Mucosa of stomach (tissue), 1 donor: ENCODE measurements at regions not wholly inside any gene's neighbourhood (a gene's known extent, or its start where the extent isn't known, plus 50 kb on each side); places are given as distances from the start of the nearest gene placed in this dataset.

Experiments
- H3K27me3 ChIP-seq: one replicate; pipeline ENCODE4 v1.7.0; 2013; ENCODE audit warnings: mild to moderate bottlenecking, low read length; ENCODE audit not compliant: control insufficient read depth, insufficient read depth
- H3K36me3 ChIP-seq: one replicate; pipeline ENCODE4 v1.7.0; 2013; ENCODE audit warnings: low read length; ENCODE audit not compliant: control insufficient read depth, insufficient read depth
- H3K4me1 ChIP-seq: one replicate; pipeline ENCODE4 v1.7.0; 2013; ENCODE audit warnings: mild to moderate bottlenecking, low read length; ENCODE audit not compliant: control insufficient read depth, insufficient read depth
- H3K4me3 ChIP-seq: one replicate; pipeline ENCODE4 v1.7.0; 2013; ENCODE audit warnings: low read length
- H3K9ac ChIP-seq: one replicate; pipeline ENCODE4 v1.7.0; 2013; ENCODE audit warnings: mild to moderate bottlenecking, low read length, moderate library complexity
- H3K9me3 ChIP-seq: one replicate; pipeline ENCODE4 v1.7.0; 2013; ENCODE audit warnings: mild to moderate bottlenecking, low read length, moderate library complexity; ENCODE audit not compliant: control insufficient read depth
- donor health status: Pancreatic carcinoma.

- H3K27me3 ChIP-seq, result no peaks in the 10 kb centered on the region
- no peaks in the 10 kb centered on the region for H3K9me3 ChIP-seq
- H3K4me3 ChIP-seq, result no peak overlapping the region
- H3K4me1 ChIP-seq, result peaks cover 17% of the 10 kb centered on the region
- no peaks in the 10 kb centered on the region for H3K36me3 ChIP-seq
- no peak overlapping the region for H3K9ac ChIP-seq
These were observed 259.5 kb upstream of the JARID2 start for GRCh38 chr6:14986370-14986769.

- Histone ChIP-seq H3K27me3 (no peaks in the 10 kb centered on the region), H3K4me3 (no peak overlapping the region), H3K9me3 (no peaks in the 10 kb centered on the region), H3K4me1 (peaks cover 17% of the 10 kb centered on the region), H3K9ac (no peak overlapping the region), H3K36me3 (no peaks in the 10 kb centered on the region)
These were observed 258.4 kb upstream of the JARID2 start for GRCh38 chr6:14987490-14987889.

GRCh38 chr6:14992382-14992781, 253.5 kb upstream of the JARID2 start:
- Histone ChIP-seq H3K36me3 (no peaks in the 10 kb centered on the region), H3K9ac (no peak overlapping the region), H3K27me3 (no peaks in the 10 kb centered on the region), H3K4me3 (no peak overlapping the region), H3K9me3 (no peaks in the 10 kb centered on the region), H3K4me1 (peaks cover 3% of the 10 kb centered on the region)

- H3K4me1 ChIP-seq, result peaks cover 5% of the 10 kb centered on the region
- no peak overlapping the region for H3K4me3 ChIP-seq
- H3K9ac ChIP-seq, result no peak overlapping the region
- H3K36me3 ChIP-seq, result no peaks in the 10 kb centered on the region
- H3K27me3 ChIP-seq, result no peaks in the 10 kb centered on the region
- H3K9me3 ChIP-seq, result no peaks in the 10 kb centered on the region
These were observed 250.7 kb upstream of the JARID2 start for GRCh38 chr6:14995208-14995607.

- Histone ChIP-seq H3K36me3 (no peaks in the 10 kb centered on the region), H3K9me3 (no peaks in the 10 kb centered on the region), H3K9ac (no peak overlapping the region), H3K27me3 (no peaks in the 10 kb centered on the region), H3K4me1 (peaks cover 5% of the 10 kb centered on the region), H3K4me3 (no peak overlapping the region)
These were observed 249.8 kb upstream of the JARID2 start for GRCh38 chr6:14995966-14996602.

GRCh38 chr6:14996892-14997291, 249.0 kb upstream of the JARID2 start:
- H3K9me3 ChIP-seq, result no peaks in the 10 kb centered on the region
- peaks cover 5% of the 10 kb centered on the region for H3K4me1 ChIP-seq
- H3K36me3 ChIP-seq, result no peaks in the 10 kb centered on the region
- H3K9ac ChIP-seq, result no peak overlapping the region
- H3K27me3 ChIP-seq, result no peaks in the 10 kb centered on the region
- H3K4me3 ChIP-seq, result no peak overlapping the region

GRCh38 chr6:14997507-14997906, 248.4 kb upstream of the JARID2 start:
- no peaks in the 10 kb centered on the region for H3K27me3 ChIP-seq
- no peaks in the 10 kb centered on the region for H3K9me3 ChIP-seq
- H3K4me1 ChIP-seq, result peaks cover 5% of the 10 kb centered on the region
- H3K4me3 ChIP-seq, result no peak overlapping the region
- no peak overlapping the region for H3K9ac ChIP-seq
- H3K36me3 ChIP-seq, result no peaks in the 10 kb centered on the region

GRCh38 chr6:14999106-14999505, 246.8 kb upstream of the JARID2 start:
- Histone ChIP-seq H3K4me3 (no peak overlapping the region), H3K4me1 (peaks cover 5% of the 10 kb centered on the region), H3K27me3 (no peaks in the 10 kb centered on the region), H3K9me3 (no peaks in the 10 kb centered on the region), H3K9ac (no peak overlapping the region), H3K36me3 (no peaks in the 10 kb centered on the region)

- no peaks in the 10 kb centered on the region for H3K36me3 ChIP-seq
- peaks cover 5% of the 10 kb centered on the region for H3K4me1 ChIP-seq
- no peaks in the 10 kb centered on the region for H3K27me3 ChIP-seq
- H3K9me3 ChIP-seq, result no peaks in the 10 kb centered on the region
- no peak overlapping the region for H3K4me3 ChIP-seq
- H3K9ac ChIP-seq, result no peak overlapping the region
These were observed 244.5 kb upstream of the JARID2 start for GRCh38 chr6:15001326-15001910.

- no peaks in the 10 kb centered on the region for H3K4me1 ChIP-seq
- no peaks in the 10 kb centered on the region for H3K9me3 ChIP-seq
- no peaks in the 10 kb centered on the region for H3K27me3 ChIP-seq
- H3K9ac ChIP-seq, result no peak overlapping the region
- H3K4me3 ChIP-seq, result no peak overlapping the region
- no peaks in the 10 kb centered on the region for H3K36me3 ChIP-seq
These were observed 237.6 kb upstream of the JARID2 start for GRCh38 chr6:15008269-15008668.

GRCh38 chr6:15014958-15015357, 230.9 kb upstream of the JARID2 start:
- Histone ChIP-seq H3K9me3 (no peaks in the 10 kb centered on the region), H3K4me3 (no peak overlapping the region), H3K36me3 (no peaks in the 10 kb centered on the region)

GRCh38 chr6:15016813-15017212, 229.1 kb upstream of the JARID2 start:
- H3K36me3 ChIP-seq, result no peaks in the 10 kb centered on the region

More at GRCh38 chr6:15014958-15015357, 230.9 kb upstream of the JARID2 start:
- no peak overlapping the region for H3K9ac ChIP-seq
- H3K4me1 ChIP-seq, result peaks cover 16% of the 10 kb centered on the region
- H3K27me3 ChIP-seq, result no peaks in the 10 kb centered on the region

More at GRCh38 chr6:15016813-15017212, 229.1 kb upstream of the JARID2 start:
- Histone ChIP-seq H3K9ac (no peak overlapping the region), H3K9me3 (no peaks in the 10 kb centered on the region), H3K4me3 (no peak overlapping the region), H3K4me1 (peaks cover 16% of the 10 kb centered on the region), H3K27me3 (no peaks in the 10 kb centered on the region)
